Caki2 (cell line): ENCODE measurements at regions not wholly inside any gene's neighbourhood (a gene's known extent, or its start where the extent isn't known, plus 50 kb on each side); places are given as distances from the start of the nearest gene placed in this dataset.
A peak's percentile ranks its signal among the peaks of the same experiment; 100 is the strongest.

Source experiments
- DNase-seq: peaks from one replicate; pipeline ENCODE4 v3.0.0-alpha.2; 2015; ENCODE audit warnings: low read depth
- in situ Hi-C: cut with HindIII; loops from 2 replicates; pipeline ENCODE4 v1.10.0; 2016; ENCODE audit warnings: low sequenced_read_pairs, low pct_unique_long_range_greater_than_20kb, mixed read lengths

GRCh38 chr6:12221856-12222255 is 68.3 kb upstream of the EDN1 start:
- DNase-seq: no peak
- in situ Hi-C loops: no loop called here

GRCh38 chr6:12222405-12223366 is 67.5 kb upstream of the EDN1 start:
- in situ Hi-C loops: no loop called here
- no peak for DNase-seq

- no peak for DNase-seq
- in situ Hi-C loops: no loop called here
These were observed 66.8 kb upstream of the EDN1 start for GRCh38 chr6:12223383-12223782.

DNA sequence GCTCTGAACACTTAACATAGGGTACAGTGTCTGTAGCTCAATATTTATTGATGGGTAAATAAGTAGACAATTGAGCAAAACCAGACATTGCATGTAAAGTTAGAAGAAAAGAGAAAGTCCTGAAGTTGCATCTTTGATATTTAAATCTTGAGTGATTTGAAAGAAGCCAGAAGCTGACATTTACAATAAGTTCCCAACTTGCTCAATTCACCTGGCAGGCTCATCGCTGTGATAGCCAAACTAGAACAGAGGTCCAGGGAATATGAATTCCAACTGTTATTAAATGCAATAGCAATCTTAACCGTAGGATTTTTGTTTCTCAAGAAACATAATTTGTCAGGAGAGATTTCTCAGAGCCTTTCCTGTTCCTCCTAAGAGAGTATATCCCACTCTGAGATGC is 65.9 kb upstream of the EDN1 start:
- in situ Hi-C loops: no loop called here
- DNase-seq: no peak

GRCh38 chr6:12228447-12229146 is 61.6 kb upstream of the EDN1 start:
- in situ Hi-C loops: no loop called here
- DNase-seq: no peak

DNA sequence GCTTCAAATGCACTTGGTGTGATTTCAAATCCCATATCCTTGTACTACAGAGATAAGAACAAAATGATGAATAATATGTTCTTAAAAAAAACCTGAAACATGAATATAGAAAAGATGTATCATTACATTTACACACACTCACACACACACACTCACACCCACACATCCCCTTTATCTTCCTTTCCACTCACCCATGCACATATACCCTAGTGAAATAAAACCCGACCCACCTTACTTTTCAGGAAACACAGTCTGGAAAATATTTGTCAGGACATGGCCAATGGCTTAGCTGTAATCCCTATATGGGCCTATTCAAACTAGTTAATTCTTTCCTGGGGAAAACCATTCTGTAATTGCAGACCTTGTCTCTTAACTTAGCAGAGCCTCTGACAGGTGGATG is 60.8 kb upstream of the EDN1 start:
- DNase-seq: no peak
- in situ Hi-C loops: no loop called here

GRCh38 chr6:12230523-12230922 is 59.6 kb upstream of the EDN1 start:
- in situ Hi-C loops: no loop called here
- no peak for DNase-seq

- DNase-seq: no peak
- in situ Hi-C loops: no loop called here
These were observed 57.8 kb upstream of the EDN1 start for GRCh38 chr6:12232339-12232738.

DNA sequence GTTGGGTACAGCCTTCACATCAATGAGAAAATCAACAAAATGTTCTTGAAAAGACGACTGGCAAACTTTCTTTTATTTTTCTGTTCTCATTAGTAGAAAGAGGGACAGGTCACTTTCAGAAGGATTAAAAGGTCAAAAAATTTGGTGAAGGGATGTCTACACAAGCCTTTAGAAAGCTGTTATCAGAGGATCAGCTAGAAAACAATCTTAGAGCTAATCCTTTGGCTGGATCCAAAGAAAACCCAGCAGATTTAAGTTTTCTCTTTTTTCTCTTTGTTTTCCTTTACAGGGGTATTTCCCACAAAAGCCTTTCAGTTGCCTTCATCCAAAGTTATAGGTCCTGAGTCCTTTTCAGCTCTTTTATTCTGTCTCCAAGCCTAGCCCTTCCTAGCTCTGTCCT is 57.3 kb upstream of the EDN1 start:
- in situ Hi-C loops: no loop called here
- no peak for DNase-seq

DNA sequence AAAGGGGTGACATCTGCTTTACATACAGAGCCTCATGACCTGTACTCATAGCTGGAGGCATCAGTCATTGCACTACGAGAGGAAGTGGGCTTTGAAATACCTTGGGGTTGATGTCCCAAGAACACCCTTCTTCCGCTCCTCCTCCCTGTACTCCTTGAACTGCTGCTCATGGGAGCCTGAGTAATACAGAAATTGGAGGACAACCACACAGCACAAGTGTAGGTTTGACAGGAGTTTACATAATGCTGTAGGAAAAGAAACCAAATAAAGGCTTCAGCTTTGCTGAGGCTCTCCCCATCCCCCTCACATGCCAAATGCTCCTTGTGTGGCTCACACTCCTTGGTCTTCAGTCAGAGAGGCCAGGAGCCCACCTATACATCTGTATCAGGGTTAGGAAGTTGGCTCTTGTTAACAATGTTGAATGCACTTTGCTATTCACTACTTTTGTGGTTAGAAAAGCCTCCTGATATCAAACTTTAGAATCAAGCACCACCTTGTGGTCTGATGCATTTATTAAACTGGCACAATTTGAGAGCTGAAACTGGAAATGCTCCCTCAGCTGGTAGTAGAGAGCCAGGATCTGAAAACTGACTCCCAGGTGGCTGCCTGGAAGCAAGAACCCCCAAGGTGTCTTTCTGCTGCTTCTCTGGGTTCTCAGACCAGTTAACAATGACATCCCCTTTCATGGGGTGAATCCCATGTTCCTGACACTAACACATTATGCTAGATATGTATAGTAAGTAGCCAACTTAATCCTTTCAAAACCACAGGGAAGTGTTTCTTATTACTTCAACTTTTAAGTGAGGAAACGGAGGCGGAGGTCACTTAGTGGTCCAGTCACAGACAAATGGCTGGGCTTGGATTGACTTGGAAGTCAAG is 56.2 kb upstream of the EDN1 start:
- in situ Hi-C loops: no loop called here
- peak; percentile 78 for DNase-seq

DNA sequence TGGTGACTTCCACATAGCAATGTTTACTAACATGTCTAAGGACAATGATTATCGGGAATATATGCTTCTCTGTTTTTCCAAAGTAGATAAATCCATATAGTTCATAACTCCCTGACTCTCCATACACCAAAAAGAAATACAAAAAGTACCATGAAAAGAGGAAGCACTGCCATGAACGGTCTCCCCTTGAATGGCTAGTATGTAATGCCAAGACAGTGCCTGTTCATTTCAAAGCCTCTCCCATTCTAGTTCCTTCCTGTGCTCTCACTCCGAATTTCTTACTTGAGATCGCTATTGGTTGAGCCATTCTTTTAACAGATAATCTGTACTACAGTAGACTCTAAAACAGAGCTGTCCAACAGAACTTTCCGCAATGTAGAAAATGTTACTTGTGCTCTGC is 54.8 kb upstream of the EDN1 start:
- DNase-seq: no peak
- in situ Hi-C loops: no loop called here

DNA sequence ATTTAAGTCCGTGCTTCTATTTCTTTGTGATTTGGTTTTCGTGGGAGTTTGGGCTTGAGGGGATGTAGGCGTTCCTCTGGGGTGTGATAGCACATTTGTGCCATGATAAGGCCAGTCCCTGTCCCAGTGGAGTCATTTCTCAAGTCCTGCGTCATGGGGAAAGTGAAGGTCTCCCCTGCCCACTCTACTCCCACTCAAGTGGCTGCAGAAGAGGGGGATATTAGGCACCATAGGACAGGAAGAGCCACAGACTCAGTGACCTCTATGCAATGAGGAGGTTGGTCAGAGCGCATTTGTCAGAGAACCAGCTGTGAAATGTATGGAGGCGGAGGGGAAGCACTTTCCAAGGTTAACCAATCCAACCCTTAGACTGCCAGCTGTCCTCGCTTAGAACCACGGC is 51.9 kb upstream of the EDN1 start:
- in situ Hi-C loops: no loop called here
- no peak for DNase-seq
